HPDE6-E6E7 (cell line): ENCODE measurements at regions not wholly inside any gene's neighbourhood (a gene's known extent, or its start where the extent isn't known, plus 50 kb on each side); places are given as distances from the start of the nearest gene placed in this dataset.
"Not testable (repeated sequence)": the region's sequence is repeated elsewhere in the genome, so short reads cannot be mapped to it uniquely, and the experiment has no call there.

Source experiments
- DNase-seq: peaks from one replicate; pipeline ENCODE4 v3.0.0; 2011; ENCODE audit warnings: missing footprints; ENCODE audit errors: extremely low spot score

GRCh38 chr6:159522877-159523547 is 170.0 kb downstream of the SOD2 start:
- no peak for DNase-seq

- DNase-seq: no peak
Measured at GRCh38 chr6:159521962-159522361, 171.1 kb downstream of the SOD2 start.

- DNase-seq: no peak
Measured at GRCh38 chr6:159520002-159520401, 173.0 kb downstream of the SOD2 start.

GRCh38 chr6:159515811-159516210 is 177.2 kb downstream of the SOD2 start:
- not testable (repeated sequence) for DNase-seq

GRCh38 chr6:159513914-159514313 is 179.1 kb downstream of the SOD2 start:
- DNase-seq: no peak

GRCh38 chr6:159513074-159513720 is 179.8 kb downstream of the SOD2 start:
- no peak for DNase-seq

- DNase-seq: no peak
Measured at GRCh38 chr6:159512571-159512970, 180.5 kb downstream of the SOD2 start.

- DNase-seq: no peak
Measured at GRCh38 chr6:159512104-159512503, 180.9 kb downstream of the SOD2 start.

GRCh38 chr6:159510141-159510540 is 182.9 kb downstream of the SOD2 start:
- DNase-seq: no peak

GRCh38 chr6:159508931-159509330 is 184.1 kb downstream of the SOD2 start:
- no peak for DNase-seq

GRCh38 chr6:159506048-159506447 is 187.0 kb downstream of the SOD2 start:
- DNase-seq: no peak

- no peak for DNase-seq
Measured at GRCh38 chr6:159505140-159505922, 187.7 kb downstream of the SOD2 start.

GRCh38 chr6:159501558-159501957 is 191.5 kb downstream of the SOD2 start:
- no peak for DNase-seq

GRCh38 chr6:159499034-159499433 is 194.0 kb downstream of the SOD2 start:
- no peak for DNase-seq

GRCh38 chr6:159494586-159494972 is 198.5 kb downstream of the SOD2 start:
- no peak for DNase-seq

GRCh38 chr6:159493898-159494585 is 199.0 kb downstream of the SOD2 start:
- no peak for DNase-seq

GRCh38 chr6:159493231-159493897 is 199.7 kb downstream of the SOD2 start:
- DNase-seq: no peak

GRCh38 chr6:159490298-159490937 is 202.6 kb downstream of the SOD2 start:
- no peak for DNase-seq

GRCh38 chr6:159487636-159488035 is 205.4 kb downstream of the SOD2 start:
- DNase-seq: no peak

GRCh38 chr6:159483259-159483658 is 209.8 kb downstream of the SOD2 start:
- no peak for DNase-seq

GRCh38 chr6:159481897-159482296 is 211.1 kb downstream of the SOD2 start:
- no peak for DNase-seq
